Urothelium cell line (cell line): ENCODE measurements at regions not wholly inside any gene's neighbourhood (a gene's known extent, or its start where the extent isn't known, plus 50 kb on each side); places are given as distances from the start of the nearest gene placed in this dataset.

ENCODE experiments used
- DNase-seq: peaks from one replicate; pipeline ENCODE4 v3.0.0; 2011; ENCODE audit warnings: low spot score, mixed read lengths
- FAIRE-seq: peaks from 2 replicates; lab custom pipeline; 2011; peaks lifted over from hg19 to GRCh38; lab: Jason Lieb, UNC

DNA sequence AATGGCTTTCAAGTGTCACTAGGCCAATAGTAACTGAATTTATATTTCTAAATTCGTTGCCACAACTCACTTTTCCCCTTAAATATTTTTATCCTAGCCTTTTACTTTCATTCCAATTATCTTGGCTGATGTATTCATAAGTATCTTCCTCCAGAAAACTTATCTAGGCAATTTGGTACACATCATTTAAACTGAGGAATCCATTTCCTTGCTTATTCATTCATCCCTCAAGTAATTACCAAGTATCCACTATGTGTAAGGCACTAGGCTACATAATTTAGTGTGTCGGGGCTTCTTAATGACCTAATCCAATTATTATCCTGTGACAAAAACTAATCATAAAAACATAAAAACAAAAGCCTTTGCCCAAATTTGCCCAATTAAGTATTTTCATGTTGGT lies 258.3 kb upstream of the TCF21 start:
- DNase-seq (no peak), FAIRE-seq (no peak)

DNA sequence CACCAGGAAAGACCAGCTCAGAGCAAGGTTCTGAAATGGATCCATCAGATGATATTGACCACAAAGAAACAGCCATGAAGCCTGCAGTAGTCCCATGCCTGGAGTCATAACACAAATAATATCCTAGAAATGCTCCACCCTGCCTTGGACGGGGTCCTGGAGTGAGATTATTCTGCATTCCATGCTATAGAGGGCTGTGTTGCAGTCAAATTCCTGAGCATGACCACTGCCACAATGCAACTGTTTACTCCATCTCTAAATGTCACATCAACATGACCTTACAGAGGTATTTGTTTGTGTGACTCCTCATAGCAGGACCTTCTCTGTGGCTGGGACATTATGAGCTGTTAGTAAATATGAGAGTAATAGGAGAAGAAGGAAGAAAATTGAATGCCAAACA lies 257.5 kb upstream of the TCF21 start:
- FAIRE-seq (no peak), DNase-seq (peak; percentile 40)

DNA sequence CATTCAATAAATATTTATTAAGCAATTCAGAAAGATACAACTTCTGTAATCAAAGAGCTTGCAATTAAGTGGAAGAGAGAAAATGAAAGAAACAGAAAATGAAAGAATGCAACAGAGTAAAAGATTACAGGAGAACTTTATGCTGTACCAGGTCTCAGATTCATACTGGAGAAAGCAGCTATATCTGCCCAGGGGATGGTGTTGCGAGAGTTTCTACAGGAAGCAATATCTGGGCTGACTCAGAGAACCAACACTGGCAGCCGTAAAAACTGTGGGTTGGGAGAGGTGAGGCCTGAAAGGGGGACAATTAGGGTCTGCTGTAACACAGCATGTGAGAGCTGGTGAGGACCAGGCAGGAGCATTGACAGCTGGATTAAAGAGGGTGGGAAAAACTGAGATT lies 256.7 kb upstream of the TCF21 start:
- FAIRE-seq, result no peak
- no peak for DNase-seq

DNA sequence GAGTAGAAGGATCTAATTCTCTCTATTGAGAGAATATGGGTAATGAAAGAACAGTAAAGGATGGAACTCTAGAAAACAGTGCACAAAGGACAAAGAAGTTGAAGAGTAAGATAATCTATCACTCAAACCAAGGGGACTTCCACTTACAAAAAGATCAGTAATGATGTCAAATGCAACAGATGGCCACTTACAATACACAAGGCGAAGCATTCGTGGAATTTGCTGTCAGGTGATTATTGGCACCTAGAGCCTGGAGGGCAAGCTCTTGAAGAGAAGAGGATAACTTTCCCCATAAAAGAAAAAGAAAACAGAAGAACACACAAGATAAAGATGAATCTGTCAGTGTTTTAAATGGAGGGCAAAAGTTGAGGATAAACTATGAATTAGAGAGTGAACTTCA lies 256.0 kb upstream of the TCF21 start:
- no peak for DNase-seq
- no peak for FAIRE-seq

DNA sequence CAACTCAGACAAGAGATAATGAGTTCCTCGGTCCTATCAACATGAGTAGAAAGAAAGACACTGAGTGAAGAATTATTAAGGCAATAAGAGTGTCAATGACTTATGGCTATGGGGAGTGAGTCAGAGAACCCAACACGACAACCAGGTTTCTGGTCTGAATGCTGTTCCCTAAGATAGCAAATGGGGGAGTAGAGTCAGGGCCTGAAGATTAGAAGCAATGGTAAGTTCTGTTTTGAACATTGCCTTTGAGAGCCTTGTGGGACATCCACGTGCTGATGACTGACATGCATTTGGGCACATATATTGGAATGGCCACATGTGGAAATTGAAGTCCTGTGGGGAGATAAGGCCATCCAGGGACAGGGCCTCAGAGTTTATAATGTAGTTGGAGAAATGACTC lies 254.4 kb upstream of the TCF21 start:
- FAIRE-seq, result no peak
- DNase-seq, result no peak

DNA sequence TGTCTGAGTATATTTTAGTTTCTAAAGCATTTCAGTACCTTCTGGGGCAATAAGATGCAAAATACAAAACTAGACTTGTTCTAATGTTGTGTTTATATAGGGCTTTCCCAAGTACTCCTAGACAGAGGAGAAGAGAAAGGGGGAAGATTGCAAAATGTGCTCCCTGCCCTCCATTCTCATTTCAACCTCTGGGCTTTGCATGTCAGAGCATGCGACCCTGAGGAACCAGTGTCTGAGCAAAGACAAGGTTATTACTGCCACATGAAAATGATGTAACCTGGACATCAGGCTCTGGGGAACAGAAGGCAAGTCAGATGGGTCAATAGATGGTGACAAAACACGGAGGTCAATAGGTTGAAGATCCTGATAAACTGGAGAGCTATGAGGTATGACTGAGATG lies 253.5 kb upstream of the TCF21 start:
- DNase-seq (no peak), FAIRE-seq (no peak)

DNA sequence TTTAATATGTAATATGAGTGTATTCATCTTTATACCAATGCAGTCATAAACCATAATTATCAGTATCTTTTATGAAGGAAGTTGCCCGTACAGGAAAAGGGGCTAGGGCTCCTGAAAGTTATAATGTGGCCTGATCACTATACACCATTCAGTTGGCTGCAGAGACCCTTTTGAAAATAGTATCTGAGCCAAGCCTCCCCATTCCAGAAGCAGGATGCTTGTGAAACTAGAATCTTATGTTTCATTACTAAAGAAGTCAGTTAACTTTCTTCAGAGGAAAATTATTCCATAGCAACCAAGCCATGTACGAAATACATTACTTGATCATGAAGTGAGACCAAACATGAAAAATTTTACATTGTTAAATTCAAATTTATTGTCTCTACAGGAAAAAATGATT lies 251.5 kb upstream of the TCF21 start:
- DNase-seq (no peak), FAIRE-seq (no peak)

DNA sequence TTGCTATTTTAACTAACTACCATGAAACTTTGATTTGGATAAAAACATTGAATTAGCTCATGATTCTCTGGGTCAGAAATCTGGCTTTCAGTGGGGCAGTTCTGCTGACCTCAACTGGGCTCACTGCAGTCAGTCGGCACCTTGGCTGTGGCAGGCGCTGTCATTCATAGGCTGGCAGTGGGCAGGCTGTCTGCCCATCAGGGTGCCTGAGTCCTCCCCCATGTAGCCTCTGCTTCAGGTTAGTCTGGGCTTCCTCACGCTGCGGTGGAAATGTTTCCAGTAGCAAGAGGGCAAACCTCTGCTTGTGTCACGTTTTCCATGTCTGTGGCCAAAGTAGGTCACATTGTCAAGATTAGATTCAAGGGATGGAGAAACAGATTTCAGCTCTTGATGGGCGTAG lies 251.0 kb upstream of the TCF21 start:
- no peak for DNase-seq
- no peak for FAIRE-seq

DNA sequence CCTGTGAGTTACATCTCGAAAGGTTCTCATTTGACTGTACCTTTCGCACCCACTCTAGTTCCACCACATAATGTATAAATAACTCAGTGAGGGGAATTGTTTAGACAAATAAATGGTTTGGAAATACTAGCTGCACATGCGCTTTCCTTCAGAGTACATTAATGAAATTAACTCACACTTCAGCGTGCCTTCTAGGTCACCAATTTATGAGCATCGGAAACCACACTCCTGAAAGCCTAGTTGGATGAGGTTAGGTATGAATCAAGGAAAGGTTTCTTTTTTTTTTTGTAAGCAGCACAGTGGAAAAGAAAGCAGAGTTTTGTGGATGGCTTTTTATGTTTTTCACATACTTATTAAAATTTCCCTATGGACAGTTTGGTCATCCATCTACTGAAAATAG lies 247.8 kb upstream of the TCF21 start:
- FAIRE-seq (no peak), DNase-seq (peak; percentile 23)

DNA sequence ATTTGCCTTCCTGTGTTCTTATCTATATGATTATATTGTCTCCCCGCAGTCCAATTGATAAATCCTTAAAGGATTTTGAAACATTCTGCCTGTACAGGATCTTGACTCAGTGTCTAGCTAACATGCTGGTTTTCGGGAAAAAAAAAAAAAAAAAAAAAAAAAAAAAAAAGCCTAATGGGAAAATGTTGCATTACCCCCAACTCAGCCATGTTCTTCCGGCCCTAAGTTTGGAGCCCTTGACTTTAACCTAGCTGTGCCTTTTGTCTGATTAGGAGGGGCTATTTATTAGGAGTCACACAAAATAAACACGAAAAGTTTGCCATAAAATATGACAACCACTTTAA lies 244.4 kb upstream of the TCF21 start:
- no peak for FAIRE-seq

DNA sequence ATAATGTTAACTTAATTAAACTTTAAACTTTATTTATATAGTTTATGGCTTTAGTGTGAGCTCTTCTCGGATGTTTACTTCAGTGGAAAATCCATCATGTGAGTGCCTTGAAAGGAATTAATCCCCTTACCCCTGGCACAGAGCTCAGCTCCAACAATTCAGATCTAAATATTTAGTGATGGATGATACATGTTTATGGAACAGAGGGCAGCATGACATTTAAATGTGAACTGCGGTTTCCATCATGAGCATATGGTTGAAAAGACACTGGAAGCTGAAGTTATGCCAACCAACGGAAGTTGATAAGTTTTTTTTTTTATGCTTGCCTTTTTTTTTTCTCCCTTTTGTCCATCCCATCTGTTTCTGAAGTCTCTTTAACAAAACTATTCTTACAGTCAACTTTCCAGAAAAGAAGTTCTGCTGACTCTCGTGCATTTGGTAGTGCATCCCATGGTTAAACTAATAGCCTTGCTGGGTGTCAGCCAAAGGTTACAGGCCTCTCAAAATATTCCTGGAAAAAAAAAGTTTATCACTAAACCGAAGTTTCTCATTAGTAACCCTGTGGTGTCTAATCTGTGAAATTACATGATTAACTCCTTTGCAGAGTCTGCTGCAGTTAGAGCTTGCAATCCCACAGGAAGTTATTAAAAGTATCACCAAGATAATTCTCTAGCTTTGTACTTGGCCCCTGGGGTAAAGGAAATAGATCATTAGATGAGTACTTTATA lies 243.9 kb upstream of the TCF21 start:
- no peak for FAIRE-seq
- DNase-seq, result no peak

More for the DNA sequence above, 244.4 kb upstream of the TCF21 start:
- DNase-seq, result no peak

DNA sequence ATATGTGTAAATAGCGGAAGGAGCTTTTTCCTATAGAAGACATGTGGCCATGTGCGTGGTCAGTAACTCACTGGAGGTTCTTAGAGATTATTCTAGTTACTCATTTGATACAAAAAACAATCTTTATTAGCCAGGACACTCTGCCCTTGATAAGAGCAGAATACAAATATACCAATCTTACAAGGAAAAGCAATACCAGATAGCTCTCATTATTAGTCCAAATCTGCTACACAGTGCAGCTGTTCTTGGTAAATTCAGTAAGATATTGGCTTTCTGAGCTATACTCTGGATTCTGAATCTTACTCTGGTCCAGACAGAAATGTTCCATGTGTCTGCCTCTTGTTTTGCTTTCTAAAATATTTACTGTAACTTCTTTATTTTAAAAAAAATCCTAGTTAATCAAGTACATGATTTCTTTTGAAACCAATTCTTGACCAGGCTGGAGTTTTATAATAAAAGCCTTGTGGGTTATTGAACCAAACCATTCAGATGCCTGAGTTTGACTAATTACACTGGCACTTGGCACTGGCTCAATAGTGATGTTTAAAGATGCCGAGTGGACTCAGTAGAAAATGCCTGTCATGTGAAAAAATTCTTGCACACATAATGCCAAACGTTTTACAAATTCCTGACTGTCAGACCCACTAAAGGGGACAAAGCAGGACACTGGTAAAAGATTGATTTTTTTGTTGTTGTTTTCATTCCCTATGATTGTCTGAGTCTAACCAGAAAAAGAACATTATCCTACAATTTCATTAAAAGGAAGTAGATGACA lies 242.8 kb upstream of the TCF21 start:
- FAIRE-seq, result no peak
- DNase-seq, result peak; percentile 27

DNA sequence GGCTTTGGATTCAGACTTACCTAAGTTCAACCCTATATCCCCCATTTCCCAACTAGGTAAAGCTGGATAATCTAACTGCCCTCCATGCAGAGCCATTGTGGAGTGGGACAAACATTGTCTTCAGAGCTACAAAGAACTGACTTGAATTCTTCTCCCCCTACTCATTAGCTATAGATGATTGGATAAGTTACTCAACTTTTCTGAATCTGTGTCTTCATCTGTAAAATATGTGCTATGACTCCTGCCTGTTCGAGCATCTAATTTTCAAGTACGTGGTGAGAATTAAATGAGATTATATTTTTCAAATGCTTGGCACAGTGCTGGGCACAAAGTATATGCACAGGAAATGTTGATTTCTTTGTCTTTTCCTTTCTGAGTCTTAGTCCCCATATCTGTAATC lies 240.3 kb upstream of the TCF21 start:
- DNase-seq (no peak), FAIRE-seq (no peak)

DNA sequence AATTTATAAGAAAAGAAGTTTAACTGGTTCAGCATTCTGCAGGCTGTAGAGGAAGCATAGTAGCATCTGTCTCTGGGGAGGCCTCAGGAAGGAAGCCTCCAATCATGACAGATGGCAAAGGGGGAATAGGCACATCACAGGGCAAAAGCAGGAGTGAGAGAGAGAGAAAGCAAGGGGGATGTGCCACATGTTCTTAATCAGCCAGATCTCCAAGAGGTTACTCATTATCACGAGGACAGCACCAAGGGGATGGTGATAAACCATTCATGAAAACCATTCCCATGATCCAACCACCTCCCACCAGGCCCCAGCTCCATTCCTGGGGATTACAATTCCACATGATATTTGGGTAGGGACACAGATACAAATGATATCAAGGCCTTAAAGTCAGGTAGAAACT lies 217.5 kb upstream of the TCF21 start:
- no peak for FAIRE-seq
- no peak for DNase-seq

DNA sequence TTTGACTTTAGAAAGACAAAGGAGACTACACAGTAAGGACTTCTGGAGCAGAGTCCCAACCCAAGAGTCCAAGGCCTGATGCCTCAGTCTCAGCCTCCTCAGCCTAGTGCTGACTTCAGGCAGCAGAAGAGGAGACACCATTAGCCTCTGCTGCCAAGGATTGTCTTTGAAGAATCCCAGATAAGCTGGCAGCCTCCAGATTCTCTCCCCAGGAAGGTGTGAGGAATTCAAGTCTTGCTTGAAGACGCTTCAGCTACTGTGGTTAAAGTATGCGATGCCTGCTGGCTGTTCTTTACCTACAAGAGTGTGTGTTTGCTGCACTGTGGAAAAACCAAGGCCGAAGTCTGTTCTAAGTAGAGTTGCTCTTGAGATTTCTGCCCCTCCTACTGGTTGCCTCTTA lies 215.9 kb upstream of the TCF21 start:
- DNase-seq (no peak), FAIRE-seq (no peak)

DNA sequence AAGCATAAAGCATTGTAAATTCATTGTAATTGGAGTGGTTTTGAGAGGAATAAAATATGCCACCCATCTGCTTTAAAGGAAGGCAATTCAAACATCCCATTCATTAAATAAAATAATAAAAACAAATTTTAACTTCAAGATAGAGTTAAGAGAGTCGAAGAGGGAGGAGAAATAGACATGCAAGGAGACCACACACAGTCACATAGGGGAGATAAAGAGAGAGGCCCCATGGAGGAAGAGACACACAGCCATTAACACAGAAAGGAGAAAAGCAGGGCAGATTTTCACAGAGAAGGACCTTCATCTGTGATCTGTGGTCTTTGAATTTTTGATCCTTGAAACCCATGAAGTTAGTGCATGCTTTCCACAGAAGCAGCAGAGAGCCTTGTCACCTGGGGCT lies 214.3 kb upstream of the TCF21 start:
- DNase-seq (no peak), FAIRE-seq (no peak)

DNA sequence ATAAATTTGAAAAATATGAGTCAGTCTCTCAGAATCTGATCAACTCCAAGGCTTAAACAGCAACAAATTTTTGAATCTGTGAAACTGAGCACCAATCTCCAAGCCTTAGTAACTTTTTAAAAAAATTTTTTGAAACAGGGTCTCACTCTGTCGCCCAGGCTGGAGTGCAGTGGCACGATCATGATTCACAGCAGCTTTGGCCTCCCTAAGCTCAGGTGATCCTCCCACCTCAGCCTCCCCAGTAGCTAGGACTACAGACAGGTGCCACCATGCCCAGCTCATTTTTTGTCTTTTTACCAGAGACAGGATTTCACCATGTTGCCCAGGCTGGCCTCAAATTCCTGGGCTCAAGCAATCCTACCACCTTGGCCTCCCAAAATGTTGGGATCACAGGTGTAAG lies 207.9 kb upstream of the TCF21 start:
- FAIRE-seq, result no peak
- no peak for DNase-seq

DNA sequence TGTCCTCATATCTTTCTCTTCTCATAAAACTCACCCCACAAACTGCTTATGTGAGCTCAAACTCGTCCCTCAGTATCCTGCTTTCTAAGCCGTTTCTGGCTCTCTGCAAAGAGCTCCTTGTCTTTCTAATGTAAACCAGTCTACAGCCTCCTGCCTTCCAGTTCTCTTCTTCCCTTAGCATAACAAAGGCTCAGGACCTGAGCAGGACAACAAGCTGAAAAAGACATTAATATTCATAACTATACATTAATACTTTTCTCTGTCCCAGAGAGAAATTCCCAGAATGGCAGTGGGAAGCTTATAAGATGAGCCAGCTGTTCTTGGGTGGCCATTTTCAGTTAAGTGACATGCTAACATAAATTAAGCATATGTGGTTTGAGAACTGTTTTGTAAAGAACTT lies 207.0 kb upstream of the TCF21 start:
- DNase-seq, result no peak
- FAIRE-seq, result no peak

DNA sequence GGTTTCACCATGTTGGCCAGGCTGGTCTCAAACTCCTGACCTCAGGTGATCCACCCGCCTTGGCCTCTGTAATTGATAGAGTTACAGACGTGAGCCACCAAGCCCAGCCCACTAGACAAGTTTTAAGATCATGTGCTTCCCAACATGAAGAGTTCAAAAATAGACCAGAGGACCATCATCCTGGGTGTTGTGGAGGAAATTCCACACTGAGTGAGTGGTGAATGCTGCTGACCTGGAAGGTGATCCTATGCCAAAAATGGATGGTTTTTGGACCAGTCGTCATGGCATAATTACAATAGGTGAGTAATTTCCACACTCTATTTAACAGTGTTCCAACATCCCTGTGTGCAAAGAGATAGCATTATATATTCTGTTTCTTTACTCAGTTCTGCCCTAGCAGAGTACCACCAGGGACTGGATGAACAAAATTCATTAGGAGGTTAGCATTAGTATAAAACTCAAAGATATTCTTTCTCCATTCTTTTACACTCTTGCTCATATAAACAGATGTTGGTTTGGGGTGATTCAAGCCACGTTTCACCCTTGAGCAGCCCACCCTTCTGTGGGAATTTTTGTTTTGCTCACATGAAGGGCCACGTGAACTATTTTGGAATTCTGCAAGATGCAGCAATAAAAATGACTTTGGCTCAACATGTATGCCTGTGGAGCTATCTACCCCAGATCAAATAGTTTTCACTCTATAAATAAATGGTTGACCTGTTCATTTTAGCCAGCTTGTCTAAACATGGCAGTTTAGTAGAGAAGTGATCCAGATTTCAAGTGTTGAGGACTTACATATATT lies 206.2 kb upstream of the TCF21 start:
- FAIRE-seq (no peak), DNase-seq (no peak)

DNA sequence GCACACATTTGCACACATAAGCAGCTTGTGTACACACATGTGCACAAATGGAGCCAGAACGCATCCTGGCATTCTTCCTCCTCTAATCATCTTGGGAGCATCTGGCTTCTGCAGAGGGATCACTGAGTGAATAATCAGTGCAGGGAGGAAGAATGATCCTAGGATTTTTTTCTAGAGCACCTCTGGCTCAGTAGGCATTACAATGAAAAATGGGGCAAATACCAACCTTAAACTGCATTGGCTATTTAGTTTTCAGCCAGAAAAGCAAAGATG lies 205.7 kb upstream of the TCF21 start:
- DNase-seq (no peak), FAIRE-seq (no peak)

DNA sequence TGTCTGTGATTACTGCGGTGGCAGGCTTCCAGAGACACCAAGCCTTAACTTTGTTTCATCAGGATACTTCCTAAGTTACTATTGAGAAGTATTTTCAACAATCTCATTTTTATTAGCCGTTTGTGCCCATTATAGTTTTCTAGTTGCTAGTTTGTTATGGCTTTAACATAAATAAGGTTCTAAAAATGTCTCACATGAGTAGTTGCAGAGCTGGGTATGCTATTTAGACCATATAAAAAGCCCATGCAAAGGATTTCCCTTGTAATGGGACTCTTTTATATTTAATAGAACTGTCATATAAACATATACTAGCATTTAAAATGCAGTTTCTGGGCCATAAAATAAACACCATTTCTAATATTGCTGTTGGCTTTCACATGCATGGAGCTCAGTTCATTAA lies 205.3 kb upstream of the TCF21 start:
- DNase-seq (no peak), FAIRE-seq (no peak)
